DND-41 (cell line): ENCODE measurements at regions not wholly inside any gene's neighbourhood (a gene's known extent, or its start where the extent isn't known, plus 50 kb on each side); places are given as distances from the start of the nearest gene placed in this dataset.

ENCODE experiments used
- ATAC-seq: fragments of 200-7000 bp; cut with Tn5 transposase; 3 replicates; pipeline ENCODE4 v1.9.1; 2021; ENCODE audit warnings: low read depth; ENCODE audit not compliant: insufficient read depth
- DNase-seq: peaks from one replicate; pipeline ENCODE4 v3.0.0-alpha.2; 2020
- H2AFZ ChIP-seq: 2 replicates; pipeline ENCODE4 v1.6.0; 2012; ENCODE audit warnings: low read depth, low read length
- H3K27ac ChIP-seq: 2 replicates; pipeline ENCODE4 v1.5.1; 2012; ENCODE audit warnings: low read length, inconsistent platforms
- H3K27me3 ChIP-seq: fragments of 200-600 bp; sonication (generic); 2 replicates; pipeline ENCODE4 v1.6.0; 2012; ENCODE audit warnings: low read length, mild to moderate bottlenecking, inconsistent platforms; ENCODE audit not compliant: insufficient read depth, poor library complexity
- H3K36me3 ChIP-seq: 2 replicates; pipeline ENCODE4 v1.5.1; 2012; ENCODE audit warnings: low read length, inconsistent platforms; ENCODE audit not compliant: insufficient read depth
- H3K4me1 ChIP-seq: 2 replicates; pipeline ENCODE4 v1.5.1; 2012; ENCODE audit warnings: mild to moderate bottlenecking, low read length; ENCODE audit not compliant: insufficient read depth
- H3K4me2 ChIP-seq: 2 replicates; pipeline ENCODE4 v1.6.0; 2012; ENCODE audit warnings: mild to moderate bottlenecking, moderate library complexity, low read length, inconsistent platforms; ENCODE audit not compliant: insufficient read depth
- H3K4me3 ChIP-seq, 2 experiments: fragments of 200-600 bp in 1 of 2; shearing (Covaris generic) in 1 of 2; 2 replicates each; pipeline ENCODE4 v1.5.1; 2012 to 2016; ENCODE audit warnings: inconsistent platforms in 2 of 2, low read length in 2 of 2, mild to moderate bottlenecking in 2 of 2, low read depth in 1 of 2, moderate library complexity in 1 of 2
- H3K79me2 ChIP-seq: 2 replicates; pipeline ENCODE4 v1.6.0; 2012; ENCODE audit warnings: low read length, inconsistent platforms; ENCODE audit not compliant: insufficient read depth
- H3K9ac ChIP-seq: 2 replicates; pipeline ENCODE4 v1.6.0; 2012; ENCODE audit warnings: low read depth, mild to moderate bottlenecking, inconsistent platforms, low read length, moderate library complexity
- H3K9me3 ChIP-seq: 2 replicates; pipeline ENCODE4 v1.5.1; 2012; ENCODE audit warnings: low read length, moderate library complexity, mild to moderate bottlenecking, inconsistent platforms; ENCODE audit not compliant: insufficient read depth, severe bottlenecking
- H4K20me1 ChIP-seq: 2 replicates; pipeline ENCODE4 v1.6.0; 2012; ENCODE audit warnings: low read length; ENCODE audit not compliant: insufficient read depth
- CTCF ChIP-seq: IDR thresholded peaks from 2 replicates; pipeline ENCODE4 v1.5.1; 2012; ENCODE audit warnings: borderline replicate concordance, low read length, moderate library complexity, mild to moderate bottlenecking; ENCODE audit not compliant: poor library complexity, severe bottlenecking; ENCODE audit errors: extremely low read depth
- EZH2 ChIP-seq: IDR thresholded peaks from 3 replicates; pipeline ENCODE4 v1.6.1; 2012; ENCODE audit warnings: borderline replicate concordance, low read depth, mild to moderate bottlenecking, moderate library complexity, low read length, inconsistent platforms; ENCODE audit not compliant: severe bottlenecking

- Histone ChIP-seq H2AFZ (no peak overlapping the region), H3K9ac (no peak overlapping the region), H3K79me2 (no peaks in the 10 kb centered on the region), H3K4me3 (no peak overlapping the region), H4K20me1 (no peaks in the 10 kb centered on the region), H3K27ac (no peak overlapping the region), H3K27me3 (no peaks in the 10 kb centered on the region), H3K9me3 (no peaks in the 10 kb centered on the region), H3K4me1 (no peaks in the 10 kb centered on the region), H3K4me2 (no peak overlapping the region), H3K36me3 (no peaks in the 10 kb centered on the region)
- DNase-seq: no peak
- no peak for TF ChIP-seq CTCF
- no peak for TF ChIP-seq EZH2
- ATAC-seq: no peak
Observed at GRCh38 chr10:107492389-107492788, 327.9 kb upstream of the SORCS1 start.

GRCh38 chr10:107490389-107490788 is 325.9 kb upstream of the SORCS1 start:
- Histone ChIP-seq H3K36me3 (no peaks in the 10 kb centered on the region), H2AFZ (no peak overlapping the region), H3K4me1 (no peaks in the 10 kb centered on the region), H3K9me3 (no peaks in the 10 kb centered on the region), H4K20me1 (no peaks in the 10 kb centered on the region), H3K4me3 (no peak overlapping the region), H3K27me3 (no peaks in the 10 kb centered on the region), H3K79me2 (no peaks in the 10 kb centered on the region), H3K27ac (no peak overlapping the region), H3K4me2 (no peak overlapping the region), H3K9ac (no peak overlapping the region)
- no peak for TF ChIP-seq EZH2
- no peak for TF ChIP-seq CTCF
- DNase-seq: no peak
- no peak for ATAC-seq

- Histone ChIP-seq H3K4me2 (no peak overlapping the region), H3K79me2 (no peaks in the 10 kb centered on the region), H3K27ac (no peak overlapping the region), H4K20me1 (no peaks in the 10 kb centered on the region), H3K4me3 (no peak overlapping the region), H3K9me3 (no peaks in the 10 kb centered on the region), H3K9ac (no peak overlapping the region), H3K27me3 (no peaks in the 10 kb centered on the region), H3K36me3 (no peaks in the 10 kb centered on the region), H3K4me1 (no peaks in the 10 kb centered on the region), H2AFZ (no peak overlapping the region)
- ATAC-seq: no peak
- TF ChIP-seq EZH2: no peak
- TF ChIP-seq CTCF: no peak
- DNase-seq: no peak
Observed at GRCh38 chr10:107487284-107487683, 322.8 kb upstream of the SORCS1 start.

- Histone ChIP-seq H3K27ac (no peak overlapping the region), H3K9me3 (no peaks in the 10 kb centered on the region), H3K79me2 (no peaks in the 10 kb centered on the region), H3K4me1 (no peaks in the 10 kb centered on the region), H3K36me3 (no peaks in the 10 kb centered on the region), H3K4me2 (no peak overlapping the region), H4K20me1 (no peaks in the 10 kb centered on the region), H2AFZ (no peak overlapping the region), H3K4me3 (no peak overlapping the region), H3K27me3 (no peaks in the 10 kb centered on the region), H3K9ac (no peak overlapping the region)
- ATAC-seq: no peak
- TF ChIP-seq EZH2 (no peak), CTCF (no peak)
- DNase-seq: no peak
Observed at GRCh38 chr10:107485019-107485418, 320.5 kb upstream of the SORCS1 start.
